ENCODE measurements at regions not wholly inside any gene's neighbourhood (a gene's known extent, or its start where the extent isn't known, plus 50 kb on each side); places are given as distances from the start of the nearest gene placed in this dataset.

DNA sequence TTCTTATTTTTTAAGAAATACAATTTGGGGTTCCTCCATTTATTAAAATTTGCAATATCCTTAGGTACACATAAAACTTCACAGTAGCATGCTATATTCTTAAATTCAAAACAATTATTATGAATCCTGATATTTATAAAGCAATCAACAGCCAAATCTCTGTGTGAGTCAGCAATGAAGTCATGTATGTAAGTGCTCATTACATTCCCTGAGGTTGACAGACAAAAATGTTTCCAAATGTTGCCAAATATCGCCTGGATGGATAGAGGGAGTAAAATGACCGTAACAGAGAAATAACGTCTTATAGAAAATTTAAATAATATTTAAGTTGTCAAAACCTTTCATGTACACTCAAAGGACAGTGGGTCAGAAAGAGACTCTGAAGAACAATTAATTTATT, 220.0 kb downstream of the PCDH18 start:
- TF ChIP-seq, protein P1, sequence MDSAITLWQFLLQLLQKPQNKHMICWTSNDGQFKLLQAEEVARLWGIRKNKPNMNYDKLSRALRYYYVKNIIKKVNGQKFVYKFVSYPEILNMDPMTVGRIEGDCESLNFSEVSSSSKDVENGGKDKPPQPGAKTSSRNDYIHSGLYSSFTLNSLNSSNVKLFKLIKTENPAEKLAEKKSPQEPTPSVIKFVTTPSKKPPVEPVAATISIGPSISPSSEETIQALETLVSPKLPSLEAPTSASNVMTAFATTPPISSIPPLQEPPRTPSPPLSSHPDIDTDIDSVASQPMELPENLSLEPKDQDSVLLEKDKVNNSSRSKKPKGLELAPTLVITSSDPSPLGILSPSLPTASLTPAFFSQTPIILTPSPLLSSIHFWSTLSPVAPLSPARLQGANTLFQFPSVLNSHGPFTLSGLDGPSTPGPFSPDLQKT (IDR thresholded peaks at IDR 0.05; ENCODE audit: borderline replicate concordance, low read depth, low read length) = no peak
- TF ChIP-seq, protein P2, sequence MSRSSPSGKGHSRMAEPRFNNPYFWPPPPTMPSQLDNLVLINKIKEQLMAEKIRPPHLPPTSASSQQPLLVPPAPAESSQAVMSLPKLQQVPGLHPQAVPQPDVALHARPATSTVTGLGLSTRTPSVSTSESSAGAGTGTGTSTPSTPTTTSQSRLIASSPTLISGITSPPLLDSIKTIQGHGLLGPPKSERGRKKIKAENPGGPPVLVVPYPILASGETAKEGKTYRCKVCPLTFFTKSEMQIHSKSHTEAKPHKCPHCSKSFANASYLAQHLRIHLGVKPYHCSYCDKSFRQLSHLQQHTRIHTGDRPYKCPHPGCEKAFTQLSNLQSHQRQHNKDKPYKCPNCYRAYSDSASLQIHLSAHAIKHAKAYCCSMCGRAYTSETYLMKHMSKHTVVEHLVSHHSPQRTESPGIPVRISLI (tag by site-specific recombination; IDR thresholded peaks at IDR 0.05) = no peak
- TF ChIP-seq ZNF140 (tag by site-specific recombination; IDR thresholded peaks at IDR 0.05) (no peak), ZNF837 (tag by site-specific recombination; IDR thresholded peaks at IDR 0.05) (no peak), KLF9 (tag by site-specific recombination; IDR thresholded peaks at IDR 0.05; ENCODE audit: low read depth) (no peak), ZNF404 (tag by site-specific recombination; IDR thresholded peaks at IDR 0.05) (no peak), YY1 (tag by site-specific recombination; IDR thresholded peaks at IDR 0.05) (no peak), ZBTB8A (tag by site-specific recombination; IDR thresholded peaks at IDR 0.05) (no peak), ZBTB1 (tag by site-specific recombination; IDR thresholded peaks at IDR 0.05) (no peak)
- TF ChIP-seq, protein P3, sequence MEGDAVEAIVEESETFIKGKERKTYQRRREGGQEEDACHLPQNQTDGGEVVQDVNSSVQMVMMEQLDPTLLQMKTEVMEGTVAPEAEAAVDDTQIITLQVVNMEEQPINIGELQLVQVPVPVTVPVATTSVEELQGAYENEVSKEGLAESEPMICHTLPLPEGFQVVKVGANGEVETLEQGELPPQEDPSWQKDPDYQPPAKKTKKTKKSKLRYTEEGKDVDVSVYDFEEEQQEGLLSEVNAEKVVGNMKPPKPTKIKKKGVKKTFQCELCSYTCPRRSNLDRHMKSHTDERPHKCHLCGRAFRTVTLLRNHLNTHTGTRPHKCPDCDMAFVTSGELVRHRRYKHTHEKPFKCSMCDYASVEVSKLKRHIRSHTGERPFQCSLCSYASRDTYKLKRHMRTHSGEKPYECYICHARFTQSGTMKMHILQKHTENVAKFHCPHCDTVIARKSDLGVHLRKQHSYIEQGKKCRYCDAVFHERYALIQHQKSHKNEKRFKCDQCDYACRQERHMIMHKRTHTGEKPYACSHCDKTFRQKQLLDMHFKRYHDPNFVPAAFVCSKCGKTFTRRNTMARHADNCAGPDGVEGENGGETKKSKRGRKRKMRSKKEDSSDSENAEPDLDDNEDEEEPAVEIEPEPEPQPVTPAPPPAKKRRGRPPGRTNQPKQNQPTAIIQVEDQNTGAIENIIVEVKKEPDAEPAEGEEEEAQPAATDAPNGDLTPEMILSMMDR (tag by site-specific recombination; IDR thresholded peaks at IDR 0.05) = no peak
- TF ChIP-seq, protein P4, sequence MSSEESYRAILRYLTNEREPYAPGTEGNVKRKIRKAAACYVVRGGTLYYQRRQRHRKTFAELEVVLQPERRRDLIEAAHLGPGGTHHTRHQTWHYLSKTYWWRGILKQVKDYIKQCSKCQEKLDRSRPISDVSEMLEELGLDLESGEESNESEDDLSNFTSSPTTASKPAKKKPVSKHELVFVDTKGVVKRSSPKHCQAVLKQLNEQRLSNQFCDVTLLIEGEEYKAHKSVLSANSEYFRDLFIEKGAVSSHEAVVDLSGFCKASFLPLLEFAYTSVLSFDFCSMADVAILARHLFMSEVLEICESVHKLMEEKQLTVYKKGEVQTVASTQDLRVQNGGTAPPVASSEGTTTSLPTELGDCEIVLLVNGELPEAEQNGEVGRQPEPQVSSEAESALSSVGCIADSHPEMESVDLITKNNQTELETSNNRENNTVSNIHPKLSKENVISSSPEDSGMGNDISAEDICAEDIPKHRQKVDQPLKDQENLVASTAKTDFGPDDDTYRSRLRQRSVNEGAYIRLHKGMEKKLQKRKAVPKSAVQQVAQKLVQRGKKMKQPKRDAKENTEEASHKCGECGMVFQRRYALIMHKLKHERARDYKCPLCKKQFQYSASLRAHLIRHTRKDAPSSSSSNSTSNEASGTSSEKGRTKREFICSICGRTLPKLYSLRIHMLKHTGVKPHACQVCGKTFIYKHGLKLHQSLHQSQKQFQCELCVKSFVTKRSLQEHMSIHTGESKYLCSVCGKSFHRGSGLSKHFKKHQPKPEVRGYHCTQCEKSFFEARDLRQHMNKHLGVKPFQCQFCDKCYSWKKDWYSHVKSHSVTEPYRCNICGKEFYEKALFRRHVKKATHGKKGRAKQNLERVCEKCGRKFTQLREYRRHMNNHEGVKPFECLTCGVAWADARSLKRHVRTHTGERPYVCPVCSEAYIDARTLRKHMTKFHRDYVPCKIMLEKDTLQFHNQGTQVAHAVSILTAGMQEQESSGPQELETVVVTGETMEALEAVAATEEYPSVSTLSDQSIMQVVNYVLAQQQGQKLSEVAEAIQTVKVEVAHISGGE (tag by site-specific recombination; conservative IDR thresholded peaks at IDR 0.05; ENCODE audit: low read depth) = no peak
- TF ChIP-seq, protein P5, sequence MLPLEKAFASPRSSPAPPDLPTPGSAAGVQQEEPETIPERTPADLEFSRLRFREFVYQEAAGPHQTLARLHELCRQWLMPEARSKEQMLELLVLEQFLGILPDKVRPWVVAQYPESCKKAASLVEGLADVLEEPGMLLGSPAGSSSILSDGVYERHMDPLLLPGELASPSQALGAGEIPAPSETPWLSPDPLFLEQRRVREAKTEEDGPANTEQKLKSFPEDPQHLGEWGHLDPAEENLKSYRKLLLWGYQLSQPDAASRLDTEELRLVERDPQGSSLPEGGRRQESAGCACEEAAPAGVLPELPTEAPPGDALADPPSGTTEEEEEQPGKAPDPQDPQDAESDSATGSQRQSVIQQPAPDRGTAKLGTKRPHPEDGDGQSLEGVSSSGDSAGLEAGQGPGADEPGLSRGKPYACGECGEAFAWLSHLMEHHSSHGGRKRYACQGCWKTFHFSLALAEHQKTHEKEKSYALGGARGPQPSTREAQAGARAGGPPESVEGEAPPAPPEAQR (tag by site-specific recombination; IDR thresholded peaks at IDR 0.05) = no peak
- TF ChIP-seq, protein P6, sequence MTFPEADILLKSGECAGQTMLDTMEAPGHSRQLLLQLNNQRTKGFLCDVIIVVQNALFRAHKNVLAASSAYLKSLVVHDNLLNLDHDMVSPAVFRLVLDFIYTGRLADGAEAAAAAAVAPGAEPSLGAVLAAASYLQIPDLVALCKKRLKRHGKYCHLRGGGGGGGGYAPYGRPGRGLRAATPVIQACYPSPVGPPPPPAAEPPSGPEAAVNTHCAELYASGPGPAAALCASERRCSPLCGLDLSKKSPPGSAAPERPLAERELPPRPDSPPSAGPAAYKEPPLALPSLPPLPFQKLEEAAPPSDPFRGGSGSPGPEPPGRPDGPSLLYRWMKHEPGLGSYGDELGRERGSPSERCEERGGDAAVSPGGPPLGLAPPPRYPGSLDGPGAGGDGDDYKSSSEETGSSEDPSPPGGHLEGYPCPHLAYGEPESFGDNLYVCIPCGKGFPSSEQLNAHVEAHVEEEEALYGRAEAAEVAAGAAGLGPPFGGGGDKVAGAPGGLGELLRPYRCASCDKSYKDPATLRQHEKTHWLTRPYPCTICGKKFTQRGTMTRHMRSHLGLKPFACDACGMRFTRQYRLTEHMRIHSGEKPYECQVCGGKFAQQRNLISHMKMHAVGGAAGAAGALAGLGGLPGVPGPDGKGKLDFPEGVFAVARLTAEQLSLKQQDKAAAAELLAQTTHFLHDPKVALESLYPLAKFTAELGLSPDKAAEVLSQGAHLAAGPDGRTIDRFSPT (tag by site-specific recombination; IDR thresholded peaks at IDR 0.05) = no peak
